ENCODE measurements at regions not wholly inside any gene's neighbourhood (a gene's known extent, or its start where the extent isn't known, plus 50 kb on each side); places are given as distances from the start of the nearest gene placed in this dataset.
"Not testable (repeated sequence)": the region's sequence is repeated elsewhere in the genome, so short reads cannot be mapped to it uniquely, and the experiment has no call there.

GRCh38 chr14:81623771-81624396 lies 90.2 kb upstream of the SEL1L start:
- not testable (repeated sequence) for TF ChIP-seq L3MBTL2 (conservative IDR thresholded peaks at IDR 0.05); SP1 (IDR thresholded peaks at IDR 0.05); TARDBP (IDR thresholded peaks at IDR 0.05); HDGF (IDR thresholded peaks at IDR 0.05; ENCODE audit: borderline replicate concordance); SUZ12 (IDR thresholded peaks at IDR 0.05); PKNOX1 (IDR thresholded peaks at IDR 0.05); NFRKB (IDR thresholded peaks at IDR 0.05); ZNF384 (IDR thresholded peaks at IDR 0.05); ELF4 (IDR thresholded peaks at IDR 0.05); LEF1 (IDR thresholded peaks at IDR 0.05; ENCODE audit: borderline replicate concordance); ARNT (IDR thresholded peaks at IDR 0.05); FOXM1 (IDR thresholded peaks at IDR 0.05; ENCODE audit: borderline replicate concordance)
